ENCODE measurements at regions not wholly inside any gene's neighbourhood (a gene's known extent, or its start where the extent isn't known, plus 50 kb on each side); places are given as distances from the start of the nearest gene placed in this dataset.

DNA sequence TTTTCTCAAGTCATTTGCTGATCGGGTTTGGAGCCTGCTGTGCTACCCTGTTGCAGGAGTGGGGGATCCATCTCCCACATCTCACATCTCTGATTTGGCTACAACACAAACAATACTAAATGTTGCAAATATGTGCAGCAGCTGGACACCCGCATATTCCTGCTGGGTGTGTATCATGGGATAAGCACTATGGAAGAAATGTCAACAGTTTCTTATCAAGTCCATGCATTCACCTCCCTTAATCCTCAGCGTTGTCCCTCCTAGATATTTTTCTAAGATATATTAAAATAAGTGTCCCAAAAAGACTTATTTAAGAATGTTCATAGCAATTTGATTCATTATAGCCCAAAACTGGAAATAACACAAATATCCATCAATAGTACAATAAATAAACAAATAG lies 303.7 kb downstream of the TRIB2 start (continued):
- no peak for TF ChIP-seq ZBED1 (IDR thresholded peaks at IDR 0.05)
- TF ChIP-seq BRD9 (IDR thresholded peaks at IDR 0.05; ENCODE audit: low read depth, partially characterized antibody): no peak
- no peak for TF ChIP-seq NFYB (IDR thresholded peaks at IDR 0.05; ENCODE audit: extremely low read depth, insufficient read length)
- 0 out of 2 replicates have a peak, but pooled peaks have one; percentile 20 for TF ChIP-seq ADNP (tag; IDR thresholded peaks at IDR 0.05)
- no peak for TF ChIP-seq CHD1 (IDR thresholded peaks at IDR 0.05; ENCODE audit: low read length)
- TF ChIP-seq TEAD4 (IDR thresholded peaks at IDR 0.05; ENCODE audit: low read length): peak; percentile 93
- TF ChIP-seq TEAD4 (CRISPR knock-in tag; IDR thresholded peaks at IDR 0.05; ENCODE audit: borderline replicate concordance): no peak
- TF ChIP-seq ZNF232 (CRISPR knock-in tag; IDR thresholded peaks at IDR 0.05): no peak
- no peak for TF ChIP-seq HDAC8 (tag; IDR thresholded peaks at IDR 0.05)
- TF ChIP-seq, protein P1, sequence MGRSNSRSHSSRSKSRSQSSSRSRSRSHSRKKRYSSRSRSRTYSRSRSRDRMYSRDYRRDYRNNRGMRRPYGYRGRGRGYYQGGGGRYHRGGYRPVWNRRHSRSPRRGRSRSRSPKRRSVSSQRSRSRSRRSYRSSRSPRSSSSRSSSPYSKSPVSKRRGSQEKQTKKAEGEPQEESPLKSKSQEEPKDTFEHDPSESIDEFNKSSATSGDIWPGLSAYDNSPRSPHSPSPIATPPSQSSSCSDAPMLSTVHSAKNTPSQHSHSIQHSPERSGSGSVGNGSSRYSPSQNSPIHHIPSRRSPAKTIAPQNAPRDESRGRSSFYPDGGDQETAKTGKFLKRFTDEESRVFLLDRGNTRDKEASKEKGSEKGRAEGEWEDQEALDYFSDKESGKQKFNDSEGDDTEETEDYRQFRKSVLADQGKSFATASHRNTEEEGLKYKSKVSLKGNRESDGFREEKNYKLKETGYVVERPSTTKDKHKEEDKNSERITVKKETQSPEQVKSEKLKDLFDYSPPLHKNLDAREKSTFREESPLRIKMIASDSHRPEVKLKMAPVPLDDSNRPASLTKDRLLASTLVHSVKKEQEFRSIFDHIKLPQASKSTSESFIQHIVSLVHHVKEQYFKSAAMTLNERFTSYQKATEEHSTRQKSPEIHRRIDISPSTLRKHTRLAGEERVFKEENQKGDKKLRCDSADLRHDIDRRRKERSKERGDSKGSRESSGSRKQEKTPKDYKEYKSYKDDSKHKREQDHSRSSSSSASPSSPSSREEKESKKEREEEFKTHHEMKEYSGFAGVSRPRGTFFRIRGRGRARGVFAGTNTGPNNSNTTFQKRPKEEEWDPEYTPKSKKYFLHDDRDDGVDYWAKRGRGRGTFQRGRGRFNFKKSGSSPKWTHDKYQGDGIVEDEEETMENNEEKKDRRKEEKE (IDR thresholded peaks at IDR 0.05; ENCODE audit: borderline replicate concordance in 1 of 2, control insufficient read depth in 1 of 2, low read depth in 2 of 2, low read length in 1 of 2): no peak
- no peak for TF ChIP-seq XRCC5 (IDR thresholded peaks at IDR 0.05; ENCODE audit: low read depth, low read length)
- no peak for TF ChIP-seq KDM4B (IDR thresholded peaks at IDR 0.05; ENCODE audit: borderline replicate concordance in 2 of 2, low read depth in 1 of 2)
- no peak for TF ChIP-seq SPI1 (IDR thresholded peaks at IDR 0.05; ENCODE audit: borderline replicate concordance, low read depth, low read length)
- TF ChIP-seq BHLHE40 (IDR thresholded peaks at IDR 0.05; ENCODE audit: low read length): peak; percentile 34; the same call in 1 of the 2 replicates
- TF ChIP-seq, protein P2, sequence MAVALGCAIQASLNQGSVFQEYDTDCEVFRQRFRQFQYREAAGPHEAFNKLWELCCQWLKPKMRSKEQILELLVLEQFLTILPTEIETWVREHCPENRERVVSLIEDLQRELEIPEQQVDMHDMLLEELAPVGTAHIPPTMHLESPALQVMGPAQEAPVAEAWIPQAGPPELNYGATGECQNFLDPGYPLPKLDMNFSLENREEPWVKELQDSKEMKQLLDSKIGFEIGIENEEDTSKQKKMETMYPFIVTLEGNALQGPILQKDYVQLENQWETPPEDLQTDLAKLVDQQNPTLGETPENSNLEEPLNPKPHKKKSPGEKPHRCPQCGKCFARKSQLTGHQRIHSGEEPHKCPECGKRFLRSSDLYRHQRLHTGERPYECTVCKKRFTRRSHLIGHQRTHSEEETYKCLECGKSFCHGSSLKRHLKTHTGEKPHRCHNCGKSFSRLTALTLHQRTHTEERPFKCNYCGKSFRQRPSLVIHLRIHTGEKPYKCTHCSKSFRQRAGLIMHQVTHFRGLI (CRISPR knock-in tag; IDR thresholded peaks at IDR 0.05): no peak
- no peak for TF ChIP-seq ARID2 (IDR thresholded peaks at IDR 0.05)
- peak; percentile 89 for TF ChIP-seq TAL1 (IDR thresholded peaks at IDR 0.05)
- TF ChIP-seq RHOXF2B (CRISPR knock-in tag; conservative IDR thresholded peaks at IDR 0.05): no peak
- no peak for TF ChIP-seq TARDBP (IDR thresholded peaks at IDR 0.05)
- TF ChIP-seq MTA3 (IDR thresholded peaks at IDR 0.05; ENCODE audit: borderline replicate concordance): no peak
- TF ChIP-seq, protein P3, sequence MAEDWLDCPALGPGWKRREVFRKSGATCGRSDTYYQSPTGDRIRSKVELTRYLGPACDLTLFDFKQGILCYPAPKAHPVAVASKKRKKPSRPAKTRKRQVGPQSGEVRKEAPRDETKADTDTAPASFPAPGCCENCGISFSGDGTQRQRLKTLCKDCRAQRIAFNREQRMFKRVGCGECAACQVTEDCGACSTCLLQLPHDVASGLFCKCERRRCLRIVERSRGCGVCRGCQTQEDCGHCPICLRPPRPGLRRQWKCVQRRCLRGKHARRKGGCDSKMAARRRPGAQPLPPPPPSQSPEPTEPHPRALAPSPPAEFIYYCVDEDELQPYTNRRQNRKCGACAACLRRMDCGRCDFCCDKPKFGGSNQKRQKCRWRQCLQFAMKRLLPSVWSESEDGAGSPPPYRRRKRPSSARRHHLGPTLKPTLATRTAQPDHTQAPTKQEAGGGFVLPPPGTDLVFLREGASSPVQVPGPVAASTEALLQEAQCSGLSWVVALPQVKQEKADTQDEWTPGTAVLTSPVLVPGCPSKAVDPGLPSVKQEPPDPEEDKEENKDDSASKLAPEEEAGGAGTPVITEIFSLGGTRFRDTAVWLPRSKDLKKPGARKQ (CRISPR knock-in tag; IDR thresholded peaks at IDR 0.05): no peak
- no peak for TF ChIP-seq RBM22 (IDR thresholded peaks at IDR 0.05; ENCODE audit: low read depth, low read length, poor library complexity, severe bottlenecking)
- no peak for TF ChIP-seq ZNF644 (tag; IDR thresholded peaks at IDR 0.05; ENCODE audit: low read depth)
- TF ChIP-seq, protein P4, sequence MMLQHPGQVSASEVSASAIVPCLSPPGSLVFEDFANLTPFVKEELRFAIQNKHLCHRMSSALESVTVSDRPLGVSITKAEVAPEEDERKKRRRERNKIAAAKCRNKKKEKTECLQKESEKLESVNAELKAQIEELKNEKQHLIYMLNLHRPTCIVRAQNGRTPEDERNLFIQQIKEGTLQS (IDR thresholded peaks at IDR 0.05): no peak
- TF ChIP-seq, protein P4 (CRISPR knock-in tag; conservative IDR thresholded peaks at IDR 0.05): no peak
